ENCODE measurements at regions not wholly inside any gene's neighbourhood (a gene's known extent, or its start where the extent isn't known, plus 50 kb on each side); places are given as distances from the start of the nearest gene placed in this dataset.

DNA sequence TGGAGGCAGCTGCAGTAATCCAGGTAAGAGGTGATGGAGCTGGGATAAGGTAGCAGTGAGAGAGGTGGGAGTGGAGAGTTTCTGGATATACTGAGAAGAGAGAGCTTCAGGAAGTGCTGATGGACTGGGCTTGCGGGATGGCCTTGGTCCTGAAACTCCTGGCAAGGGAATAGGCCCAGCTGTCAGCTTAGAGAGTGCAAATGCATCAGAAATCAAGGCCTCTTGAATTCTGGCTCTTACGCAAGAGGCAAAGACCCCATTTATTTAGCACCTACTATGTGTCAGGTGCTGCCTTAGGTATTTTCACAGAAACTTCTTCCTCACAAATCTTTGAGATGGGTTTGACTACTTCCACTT is 227.2 kb upstream of the MAP3K1 start:
- no peak for DNase-seq (ENCODE audit: low read depth)

DNA sequence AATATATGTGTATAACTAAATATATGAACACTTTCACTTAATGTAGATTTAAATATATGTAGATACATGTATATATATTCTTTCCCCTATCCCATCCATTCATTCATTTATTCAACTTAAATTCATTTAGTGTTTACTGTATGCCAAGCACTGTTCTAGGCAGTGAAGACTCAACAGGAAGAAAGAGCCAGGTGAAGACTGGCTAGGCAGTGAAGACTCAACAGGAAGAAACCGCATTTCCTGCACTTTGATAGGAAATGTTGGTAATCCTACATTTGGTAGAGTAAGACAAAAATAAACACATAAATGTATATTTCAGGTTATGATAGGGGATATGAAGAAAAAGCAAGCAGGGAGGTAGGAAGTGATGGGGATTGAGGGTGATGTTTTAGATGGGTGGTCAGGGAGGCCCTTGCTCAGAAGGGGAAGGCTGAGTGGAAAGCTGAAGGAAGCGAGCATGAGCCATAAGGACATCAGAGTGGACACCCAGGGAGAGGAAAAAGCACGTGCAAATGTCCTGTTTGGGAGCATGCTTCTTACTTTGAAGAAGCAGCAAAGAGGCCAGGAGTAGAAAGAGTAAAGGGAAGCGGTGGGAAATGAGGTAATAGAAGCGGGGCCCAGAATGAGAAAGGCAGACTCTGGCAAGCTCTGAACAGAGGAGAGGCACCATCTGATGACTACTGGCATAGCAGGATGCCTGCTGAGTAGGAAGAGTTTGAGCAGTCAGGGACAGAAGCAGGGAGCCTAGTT is 227.8 kb upstream of the MAP3K1 start:
- DNase-seq (ENCODE audit: low read depth), result no peak

DNA sequence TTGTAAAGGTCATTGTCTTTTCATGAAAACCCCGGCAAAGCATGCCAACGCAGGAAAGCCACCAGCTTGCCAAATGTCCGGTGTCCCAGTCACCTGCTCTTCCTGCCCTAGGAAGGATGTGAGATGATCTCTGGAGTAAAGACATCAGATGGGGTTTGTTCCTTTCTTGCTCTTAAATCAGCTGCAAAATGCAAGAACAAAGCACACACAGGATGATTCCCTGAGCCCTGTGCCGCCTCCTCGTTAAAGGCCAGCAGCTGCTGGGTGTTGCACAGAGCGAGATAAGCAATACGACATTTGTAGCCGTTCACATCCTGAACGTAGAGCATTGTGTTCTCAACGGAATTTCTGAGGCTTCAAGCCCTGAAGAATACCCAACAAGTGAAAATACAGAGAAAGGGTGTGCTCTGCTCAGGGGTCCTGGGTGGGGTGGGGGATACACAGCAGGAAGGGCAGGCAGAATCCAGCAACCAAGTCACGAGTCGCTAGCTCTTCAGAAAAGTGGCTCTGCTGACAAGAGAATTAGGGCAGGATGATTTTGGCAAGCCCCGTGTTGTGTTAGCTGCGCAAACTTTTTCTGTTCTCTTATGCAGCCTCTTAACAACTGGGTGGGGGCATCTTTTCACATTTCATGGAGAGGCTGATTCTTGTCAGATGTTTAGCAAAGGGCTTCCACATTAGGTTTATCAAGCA is 229.2 kb upstream of the MAP3K1 start:
- no peak for DNase-seq (ENCODE audit: low read depth)

DNA sequence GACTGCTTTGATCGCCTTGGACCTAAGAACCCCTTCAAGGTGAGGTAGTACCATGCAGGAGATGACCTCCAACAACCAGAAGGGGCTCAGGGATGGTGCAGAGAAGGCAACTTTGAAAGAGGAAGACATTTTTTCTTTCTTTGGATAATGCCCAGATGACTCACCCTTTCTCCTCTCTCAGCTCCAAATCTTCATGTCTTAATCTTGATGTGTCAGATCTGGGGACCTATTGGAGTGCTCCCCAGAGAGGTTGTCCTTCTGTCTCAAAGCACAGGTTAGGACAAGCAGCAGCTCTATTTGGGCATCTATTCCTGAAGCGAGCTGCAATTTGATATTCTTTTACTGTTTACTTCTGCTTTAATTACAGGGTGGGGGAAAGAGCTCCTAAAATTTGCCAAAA is 229.9 kb upstream of the MAP3K1 start:
- DNase-seq (ENCODE audit: low read depth), result no peak

DNA sequence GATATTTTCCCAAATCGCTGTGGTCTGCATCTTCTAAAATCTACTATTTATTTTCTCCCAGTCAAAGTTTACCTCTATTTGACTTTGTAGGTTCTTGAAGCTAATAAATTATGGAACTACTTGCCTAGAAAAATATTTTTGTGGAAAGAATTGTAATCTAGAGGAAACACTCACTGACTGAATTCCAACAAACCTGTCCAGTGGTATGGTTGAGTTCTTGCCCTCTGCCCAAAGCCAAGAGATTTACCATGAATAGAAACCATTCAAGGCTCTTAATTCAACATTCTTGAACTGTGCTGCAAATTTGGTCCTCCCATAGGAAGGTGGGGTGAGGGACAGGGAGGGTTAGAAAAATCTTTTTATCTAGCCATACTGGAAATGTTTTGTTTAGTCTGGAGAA is 233.9 kb upstream of the MAP3K1 start:
- DNase-seq (ENCODE audit: low read depth), result no peak

DNA sequence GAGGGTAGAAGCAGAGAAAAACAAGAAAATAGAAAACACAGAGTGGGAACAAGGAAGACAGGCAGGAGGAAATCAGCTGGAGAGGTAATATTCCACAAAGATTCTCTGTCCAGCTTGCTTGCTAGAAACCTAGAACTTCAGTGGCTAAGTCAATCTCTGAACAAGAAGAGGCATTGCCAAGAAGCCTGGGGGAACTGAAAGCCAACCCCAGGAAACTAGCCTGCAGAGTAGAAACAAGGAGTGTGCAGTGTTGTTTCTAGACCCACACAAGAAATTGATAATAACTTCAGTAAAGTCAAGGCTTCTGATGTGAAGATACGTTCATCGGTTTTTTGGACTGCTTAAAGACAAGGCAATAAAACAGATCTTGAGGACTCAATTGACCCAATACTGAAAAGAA is 234.5 kb upstream of the MAP3K1 start:
- no peak for DNase-seq (ENCODE audit: low read depth)

DNA sequence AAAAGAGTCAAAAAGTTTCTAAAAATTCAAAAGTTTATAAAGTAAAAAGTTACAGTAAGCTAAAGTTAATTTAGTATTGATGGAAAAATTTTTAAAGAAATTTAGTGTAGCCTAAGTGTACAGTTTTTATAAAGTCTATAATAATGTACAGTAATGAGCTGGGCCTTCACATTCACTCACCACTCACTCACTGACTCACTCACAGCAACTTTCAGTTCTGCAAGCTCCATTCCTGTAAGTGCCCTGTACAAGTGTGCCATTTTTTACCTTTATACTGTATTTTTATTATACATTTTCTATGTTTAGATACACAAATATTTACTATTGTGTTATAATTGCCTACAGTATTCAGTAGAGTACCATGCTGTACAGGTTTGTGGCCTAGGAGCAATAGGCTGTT is 239.5 kb upstream of the MAP3K1 start:
- no peak for DNase-seq (ENCODE audit: low read depth)

DNA sequence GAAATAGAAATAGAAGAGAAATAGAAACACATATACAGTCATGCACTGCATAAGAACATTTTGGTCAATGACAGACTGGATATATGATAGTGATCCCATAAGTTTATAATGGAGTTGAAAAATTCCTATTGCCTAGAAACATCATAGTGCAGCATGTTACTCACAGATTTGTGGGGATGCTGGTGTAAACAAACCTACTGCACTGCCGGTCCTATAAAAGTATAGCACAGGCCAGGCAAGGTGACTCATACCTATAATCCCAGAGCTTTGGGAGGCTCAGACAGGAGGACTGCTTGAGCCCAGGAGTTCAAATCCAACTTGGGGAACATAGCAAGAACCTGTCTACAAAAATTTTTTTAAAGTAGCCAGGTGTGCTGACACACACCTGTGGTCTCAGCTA is 240.6 kb upstream of the MAP3K1 start:
- DNase-seq (ENCODE audit: low read depth), result no peak

DNA sequence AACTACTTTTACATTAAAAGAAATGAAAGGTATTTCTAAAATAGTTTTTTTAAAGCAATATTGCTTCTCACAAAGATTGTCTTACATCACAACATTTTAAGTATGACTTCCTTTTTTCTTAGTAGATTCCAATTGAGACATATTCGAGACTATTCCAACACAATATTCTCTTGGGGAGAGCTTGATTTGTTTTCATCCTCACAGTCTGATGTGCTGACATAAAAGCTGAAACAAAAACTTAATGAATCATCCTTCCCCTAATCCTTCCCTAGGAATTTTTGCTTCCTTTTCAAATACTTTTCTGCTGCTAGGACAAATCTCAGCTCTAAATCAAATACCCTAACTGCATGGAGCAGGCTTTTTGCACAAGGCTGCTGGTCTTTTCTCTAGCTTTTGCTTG is 245.8 kb upstream of the MAP3K1 start:
- no peak for DNase-seq (ENCODE audit: low read depth)

DNA sequence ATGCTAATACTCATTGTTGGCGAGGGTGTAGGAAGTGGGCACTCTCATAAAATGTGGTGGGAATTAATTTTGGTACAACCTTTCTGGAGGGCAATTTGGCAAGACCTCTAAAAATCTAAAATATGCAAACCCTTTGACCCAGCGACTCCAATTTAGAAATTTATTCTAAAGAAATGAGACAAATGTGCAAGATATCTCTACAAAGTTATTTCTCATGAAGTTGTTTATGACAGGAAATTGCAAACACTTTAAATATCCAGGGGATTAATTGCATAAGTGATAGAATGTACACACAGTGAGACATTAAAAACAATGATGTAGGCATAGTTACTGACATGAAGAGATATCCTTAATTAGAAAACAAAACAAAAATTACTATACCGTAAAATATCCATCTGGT is 246.3 kb upstream of the MAP3K1 start:
- no peak for DNase-seq (ENCODE audit: low read depth)

DNA sequence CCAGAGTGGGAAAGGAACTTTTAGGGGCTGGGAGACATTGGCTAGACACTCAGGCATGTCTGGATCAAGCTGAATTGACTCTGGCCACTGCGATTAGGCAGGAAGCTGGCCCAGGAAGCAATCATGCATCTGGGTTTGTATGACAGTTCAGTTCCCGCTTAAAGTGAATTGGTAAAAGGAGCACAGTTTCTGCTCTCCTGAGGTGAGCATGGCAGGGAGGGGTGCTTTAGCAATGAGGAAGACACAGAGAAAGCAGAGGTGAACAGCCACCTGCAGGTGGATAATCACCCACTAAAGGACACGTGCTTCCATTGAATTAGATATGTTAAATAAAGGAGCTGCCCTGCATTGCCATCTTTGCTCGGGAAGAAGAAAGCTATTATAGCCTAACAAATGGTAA is 248.1 kb upstream of the MAP3K1 start:
- no peak for DNase-seq (ENCODE audit: low read depth)

DNA sequence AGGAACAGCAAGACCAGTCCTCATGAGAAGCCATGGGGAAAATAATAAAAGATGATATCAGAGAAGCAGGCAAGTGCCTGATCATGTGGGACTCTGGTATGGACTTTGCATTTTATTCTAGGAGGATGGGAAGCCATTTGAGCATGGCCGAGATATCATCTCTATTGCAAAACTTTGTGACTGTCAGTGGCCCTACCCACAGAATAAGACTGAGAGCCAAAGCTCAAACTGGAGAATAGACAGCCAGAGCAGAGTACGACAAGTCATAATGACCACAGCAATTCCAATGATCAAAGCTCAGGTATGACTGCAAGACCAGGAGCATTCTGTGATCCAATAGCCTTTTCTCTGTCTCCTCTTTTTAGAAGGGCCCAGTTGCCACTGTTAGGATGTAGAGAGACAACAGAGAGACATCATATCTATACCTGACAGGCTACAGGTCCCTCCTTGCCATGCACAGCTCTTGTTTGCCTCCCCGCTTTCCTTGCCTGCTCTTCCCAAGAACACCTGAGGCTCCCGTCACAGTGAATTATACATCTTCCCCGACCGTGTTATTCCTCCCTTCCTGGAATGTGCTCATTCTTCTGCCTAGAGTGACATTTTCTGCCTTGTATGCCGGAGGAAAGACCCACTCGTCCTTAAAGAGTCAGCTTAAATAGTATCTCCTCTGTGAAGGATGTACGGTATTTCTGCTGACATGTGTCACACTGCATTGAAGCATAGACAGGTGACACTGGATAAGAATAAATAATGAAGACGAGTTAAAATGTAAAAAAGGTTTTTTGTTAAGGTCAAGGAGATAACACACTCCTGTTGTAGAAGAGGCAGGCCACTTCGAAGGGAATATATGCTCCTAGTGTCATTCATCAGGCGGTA is 248.7 kb upstream of the MAP3K1 start:
- DNase-seq (ENCODE audit: low read depth), result no peak

DNA sequence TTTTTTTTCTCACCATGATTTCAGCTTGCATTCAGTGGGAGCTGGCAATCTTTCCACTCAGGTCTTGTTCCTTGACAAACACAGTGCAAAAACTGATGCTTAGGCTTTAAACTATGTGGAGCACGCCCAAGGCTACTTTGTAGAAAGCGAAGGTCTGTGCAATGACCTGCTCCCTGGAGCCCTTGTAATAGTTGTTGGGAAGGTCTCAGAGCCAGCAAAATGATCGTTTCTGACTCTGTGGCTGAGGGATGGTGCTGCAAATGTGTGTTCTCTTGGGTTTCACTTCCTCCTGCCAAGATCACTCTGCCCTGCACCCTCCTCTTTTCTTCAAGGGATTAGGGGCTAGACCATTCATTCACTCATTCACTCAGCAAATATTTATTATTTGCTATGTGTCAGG is 249.7 kb upstream of the MAP3K1 start:
- DNase-seq (ENCODE audit: low read depth), result no peak

DNA sequence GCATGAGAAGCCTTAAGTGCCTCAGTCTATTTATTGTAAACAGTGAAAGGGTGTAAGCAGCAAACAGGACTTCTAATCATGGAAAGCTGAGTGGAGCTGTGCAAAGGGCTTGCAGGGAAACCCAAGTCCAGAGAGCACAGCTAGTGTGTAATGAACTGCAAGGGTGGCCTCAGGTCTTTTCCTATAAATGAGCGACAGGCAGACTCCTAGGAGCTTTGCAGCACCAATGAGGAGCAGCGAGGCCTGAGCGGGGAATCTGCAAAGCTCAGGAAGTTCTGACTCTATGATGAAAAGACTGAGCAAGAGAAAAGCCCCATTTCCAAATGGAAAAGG is 250.1 kb upstream of the MAP3K1 start:
- no peak for DNase-seq (ENCODE audit: low read depth)

DNA sequence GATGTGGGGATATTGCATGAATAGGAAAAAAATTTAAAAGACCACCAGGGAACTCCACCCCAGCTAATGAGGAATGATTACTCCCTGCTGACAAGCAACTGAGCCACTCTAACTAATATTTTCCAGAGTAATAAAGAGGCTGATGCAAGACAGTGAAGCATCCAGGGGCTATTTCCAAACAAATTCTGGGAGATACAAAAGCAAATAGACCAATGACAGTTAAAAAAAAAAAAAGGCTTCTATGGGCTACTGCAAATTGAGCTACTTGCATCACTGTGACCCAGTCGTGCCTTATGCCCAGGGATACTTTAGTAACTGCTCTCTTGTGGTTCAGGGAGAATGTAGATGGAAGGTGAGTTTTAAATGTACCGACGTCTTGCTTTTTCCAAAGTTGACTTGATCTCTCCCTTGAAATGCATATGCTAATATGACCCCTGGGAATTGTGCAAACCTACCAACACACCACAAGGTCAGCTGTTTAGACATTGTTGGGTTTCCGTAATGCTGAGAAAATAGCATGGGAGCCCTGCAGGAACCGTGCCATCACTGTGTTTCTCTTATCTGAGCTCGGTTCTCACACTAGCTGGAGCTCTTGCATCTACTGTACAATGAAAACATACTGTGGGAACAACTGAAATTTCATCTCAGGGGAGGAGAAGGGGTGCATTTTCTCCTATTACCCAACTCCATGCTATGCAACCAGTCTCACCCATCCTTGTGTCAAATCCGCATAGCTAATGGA is 250.6 kb upstream of the MAP3K1 start:
- DNase-seq (ENCODE audit: low read depth), result no peak

DNA sequence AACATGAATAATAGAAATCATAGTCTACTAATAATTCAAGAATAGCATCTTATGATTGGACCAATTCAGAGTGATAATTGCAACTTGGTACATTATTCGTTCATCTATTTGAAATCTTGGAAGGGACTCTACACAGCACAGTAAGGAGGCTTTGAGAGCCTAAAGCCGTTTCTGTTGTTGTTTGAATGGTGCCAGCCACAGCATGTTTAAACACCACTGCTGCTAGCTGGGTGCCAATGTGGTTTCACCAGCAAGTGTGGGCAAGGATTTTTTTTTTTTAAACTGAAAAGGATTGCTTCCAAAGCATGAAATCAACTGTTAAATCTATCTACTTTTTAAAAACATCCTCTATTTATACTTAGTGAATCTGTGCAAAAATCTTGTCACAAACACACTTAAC is 253.9 kb upstream of the MAP3K1 start:
- no peak for DNase-seq (ENCODE audit: low read depth)

DNA sequence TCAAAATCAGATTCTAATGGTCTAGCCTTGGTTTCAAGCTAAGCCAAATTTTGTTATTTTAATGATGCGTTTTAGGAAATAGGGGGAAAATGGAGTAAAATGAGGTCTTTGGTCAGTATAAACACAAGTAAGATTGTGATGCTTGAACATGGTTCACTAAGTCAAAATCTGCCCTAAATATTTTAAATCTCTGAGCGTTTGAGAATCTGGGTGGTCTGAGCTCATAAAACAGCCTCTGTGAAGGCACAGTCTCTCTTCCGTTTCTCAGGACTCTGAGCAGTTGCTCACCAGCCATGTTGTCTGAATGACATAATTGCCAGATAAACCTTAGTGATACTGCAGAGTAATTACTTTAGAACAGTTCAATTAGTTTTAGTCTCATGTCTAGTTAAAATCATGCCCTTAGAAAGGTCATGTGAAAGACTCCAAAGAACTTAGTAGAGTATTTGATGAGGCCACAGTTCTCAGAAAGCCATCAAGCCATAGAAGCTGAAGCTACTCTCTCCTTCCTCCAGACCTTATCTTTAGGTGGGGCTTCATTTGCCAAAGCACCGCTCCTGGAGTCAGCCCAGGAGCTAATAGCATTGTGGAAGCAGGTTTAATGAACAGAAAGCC is 257.1 kb upstream of the MAP3K1 start:
- no peak for DNase-seq (ENCODE audit: low read depth)

DNA sequence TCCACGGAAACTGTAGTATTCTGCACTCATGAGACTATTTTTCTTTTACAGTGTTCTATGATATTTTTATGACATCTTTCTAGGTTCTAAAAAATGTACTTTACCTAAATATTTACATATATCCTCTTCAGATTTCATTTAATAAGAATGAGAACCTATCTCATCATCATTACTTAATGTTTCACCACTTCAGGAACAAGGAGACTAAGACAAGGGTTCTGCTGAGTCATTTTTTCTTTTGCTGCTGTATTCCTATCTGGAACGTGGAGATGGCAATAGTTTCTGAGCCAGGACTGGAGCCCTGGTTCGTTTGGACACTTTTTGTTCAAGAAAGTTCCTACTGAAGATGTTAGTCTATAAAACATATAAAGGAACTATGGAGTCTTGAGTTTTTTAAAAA is 258.2 kb upstream of the MAP3K1 start:
- DNase-seq (ENCODE audit: low read depth), result no peak

DNA sequence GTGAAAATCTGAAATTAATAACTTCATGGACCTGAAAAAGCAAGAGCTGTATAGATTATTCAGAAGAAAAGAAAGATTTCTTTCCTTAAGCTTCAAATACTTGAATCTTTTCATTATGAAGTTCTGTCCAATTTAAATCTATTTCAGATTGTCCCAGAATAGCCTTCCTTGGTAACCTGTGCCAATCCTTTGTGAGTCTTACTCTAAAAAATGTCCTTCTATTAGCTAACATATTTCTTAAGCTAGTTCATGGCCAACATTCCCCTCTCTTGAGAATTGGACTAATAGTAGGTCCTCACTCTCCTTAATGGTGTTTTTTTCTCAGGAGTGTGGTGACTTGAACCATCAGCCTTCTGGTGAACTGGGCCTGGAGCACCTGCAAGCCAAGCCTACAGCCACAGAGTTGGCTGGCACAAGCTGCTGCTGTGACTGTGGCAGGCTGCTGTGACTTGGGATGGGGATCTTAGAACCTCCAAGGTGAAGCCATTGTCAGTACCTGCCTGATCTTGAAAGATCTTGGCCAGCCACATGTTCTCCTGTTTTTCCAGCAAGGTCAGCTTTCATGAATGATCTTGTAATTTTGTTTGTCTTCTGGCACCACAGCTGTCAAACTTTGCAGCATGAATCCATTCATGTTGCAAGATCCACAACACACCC is 262.6 kb upstream of the MAP3K1 start:
- no peak for DNase-seq (ENCODE audit: low read depth)

DNA sequence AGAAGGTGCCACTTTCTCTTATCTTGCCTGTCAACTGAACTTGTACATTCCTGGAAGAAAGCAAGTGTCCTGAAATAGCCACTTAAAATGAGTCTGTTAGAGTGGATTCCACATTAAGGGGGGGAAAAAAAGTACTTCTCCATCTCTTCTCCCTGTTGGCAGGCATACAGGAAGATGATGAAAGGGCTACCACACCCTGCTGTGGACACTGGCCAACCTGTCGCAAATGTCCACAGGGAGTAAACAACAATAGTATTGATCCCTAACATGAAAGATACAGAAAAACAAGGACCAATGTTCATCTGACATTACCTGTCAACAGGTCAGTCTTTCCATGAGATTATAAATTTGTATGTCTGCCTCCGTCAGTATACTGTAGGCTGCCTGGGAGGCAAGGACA is 265.1 kb upstream of the MAP3K1 start:
- no peak for DNase-seq (ENCODE audit: low read depth)

DNA sequence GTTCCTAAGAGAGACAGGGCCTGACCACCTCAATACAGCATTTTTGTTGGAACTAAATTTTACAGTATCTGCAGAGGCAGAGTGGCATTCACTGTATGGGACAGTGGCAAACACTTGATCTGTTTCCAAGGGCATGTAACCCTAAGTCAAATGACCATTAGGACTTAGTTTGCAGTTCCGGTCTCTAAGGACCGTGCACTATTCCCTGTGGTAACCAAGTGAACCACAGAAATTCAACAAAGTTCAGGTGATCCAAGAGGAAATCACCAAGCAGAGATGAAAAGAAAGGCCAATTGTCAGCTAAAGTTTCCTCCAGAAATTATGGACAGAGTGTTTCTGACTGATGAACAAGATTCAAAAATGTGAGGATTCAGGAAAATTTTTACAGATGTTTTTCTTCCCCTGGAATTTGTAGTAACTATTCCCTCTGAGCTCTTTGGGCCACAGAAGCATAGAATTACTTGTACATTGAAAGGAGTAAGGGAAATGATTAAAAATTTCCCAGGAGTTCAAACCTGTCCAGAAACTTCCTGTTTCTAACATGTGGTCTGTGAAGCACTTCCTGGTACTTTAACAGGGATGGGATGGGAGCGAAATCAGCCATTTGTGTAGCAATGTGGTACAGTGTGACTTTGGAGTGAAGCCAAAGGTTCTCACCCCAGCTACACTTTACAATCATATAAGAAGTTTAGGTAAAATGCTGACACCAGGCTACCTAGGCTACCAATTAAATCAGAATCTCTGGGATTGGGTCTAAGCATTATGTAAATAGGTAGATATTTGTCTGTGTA is 266.1 kb upstream of the MAP3K1 start:
- DNase-seq (ENCODE audit: low read depth), result no peak

All from activated T-cell treated with anti-CD3 and anti-CD28 coated beads for 1 hour (primary cell).